ENCODE measurements at regions not wholly inside any gene's neighbourhood (a gene's known extent, or its start where the extent isn't known, plus 50 kb on each side); places are given as distances from the start of the nearest gene placed in this dataset.

GRCh38 chr13:89843621-89844020 is 1503.9 kb upstream of the MIR17HG start:
- intact Hi-C loops (cut with DNase I): no loop called here
- TF ChIP-seq POLR2A (IDR thresholded peaks at IDR 0.05): no peak
- TF ChIP-seq CTCF (IDR thresholded peaks at IDR 0.05): no peak
- no peaks in the 10 kb centered on the region for H3K36me3 ChIP-seq
- no peaks in the 10 kb centered on the region for H3K4me1 ChIP-seq
- no peaks in the 10 kb centered on the region for H3K27me3 ChIP-seq
- no peak overlapping the region for H3K4me3 ChIP-seq
- H3K27ac ChIP-seq: no peak overlapping the region
- DNase-seq (ENCODE audit: extremely low spot score in 2 of 2): no peak
- no peaks in the 10 kb centered on the region for H3K9me3 ChIP-seq

- no peaks in the 10 kb centered on the region for H3K27me3 ChIP-seq
- no peak for DNase-seq (ENCODE audit: extremely low spot score in 2 of 2)
- H3K4me1 ChIP-seq: no peaks in the 10 kb centered on the region
- no peak overlapping the region for H3K27ac ChIP-seq
- no peaks in the 10 kb centered on the region for H3K9me3 ChIP-seq
- TF ChIP-seq CTCF (IDR thresholded peaks at IDR 0.05) (no peak), POLR2AphosphoS5 (IDR thresholded peaks at IDR 0.05; ENCODE audit: insufficient read depth in 1 of 2, low read depth in 1 of 2) (no peak), POLR2A (IDR thresholded peaks at IDR 0.05) (no peak)
- no peak overlapping the region for H3K4me3 ChIP-seq
- no peaks in the 10 kb centered on the region for H3K36me3 ChIP-seq
- intact Hi-C loops (cut with DNase I): no loop called here
Measured at GRCh38 chr13:89845874-89846273, 1501.6 kb upstream of the MIR17HG start.

- Histone ChIP-seq H3K36me3 (no peaks in the 10 kb centered on the region), H3K4me3 (no peak overlapping the region), H3K4me1 (no peaks in the 10 kb centered on the region), H3K27me3 (no peaks in the 10 kb centered on the region), H3K9me3 (no peaks in the 10 kb centered on the region), H3K27ac (no peak overlapping the region)
- intact Hi-C loops (cut with DNase I): no loop called here
- TF ChIP-seq CTCF (IDR thresholded peaks at IDR 0.05) (no peak), POLR2A (IDR thresholded peaks at IDR 0.05) (no peak), POLR2AphosphoS5 (IDR thresholded peaks at IDR 0.05; ENCODE audit: insufficient read depth in 1 of 2, low read depth in 1 of 2) (no peak)
- DNase-seq (ENCODE audit: extremely low spot score in 2 of 2): no peak
Measured at GRCh38 chr13:89846926-89847585, 1500.4 kb upstream of the MIR17HG start.

GRCh38 chr13:89852570-89852969 is 1494.9 kb upstream of the MIR17HG start:
- intact Hi-C loops (cut with DNase I): no loop called here
- Histone ChIP-seq H3K36me3 (no peaks in the 10 kb centered on the region), H3K27me3 (no peaks in the 10 kb centered on the region), H3K4me1 (no peaks in the 10 kb centered on the region), H3K27ac (no peak overlapping the region), H3K9me3 (no peaks in the 10 kb centered on the region), H3K4me3 (no peak overlapping the region)
- no peak for DNase-seq (ENCODE audit: extremely low spot score in 2 of 2)
- no peak for TF ChIP-seq CTCF (IDR thresholded peaks at IDR 0.05)

DNA sequence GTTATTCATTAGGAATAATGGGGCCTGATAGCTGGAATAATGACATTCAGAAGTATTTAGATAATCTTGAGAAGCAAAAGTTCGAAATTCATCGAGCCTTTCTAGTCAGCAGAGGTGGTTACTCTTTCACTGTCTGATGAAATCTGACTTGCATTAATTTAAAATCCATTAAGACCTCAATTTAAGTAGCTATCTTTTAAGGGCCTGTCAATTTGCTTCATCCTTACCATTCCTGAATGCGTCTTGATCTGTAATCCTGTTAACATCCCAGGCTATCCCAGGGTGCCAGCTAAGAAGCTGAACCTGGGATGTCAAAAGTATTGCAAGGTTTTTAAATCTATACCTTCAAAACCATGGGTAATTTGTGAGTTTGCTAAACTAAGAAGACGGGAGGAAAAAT is 1491.0 kb upstream of the MIR17HG start:
- no peaks in the 10 kb centered on the region for H3K4me1 ChIP-seq
- no peak overlapping the region for H3K4me3 ChIP-seq
- no peaks in the 10 kb centered on the region for H3K36me3 ChIP-seq
- H3K9me3 ChIP-seq: no peaks in the 10 kb centered on the region
- intact Hi-C loops (cut with DNase I): no loop called here
- TF ChIP-seq POLR2A (IDR thresholded peaks at IDR 0.05) (no peak), POLR2AphosphoS5 (IDR thresholded peaks at IDR 0.05; ENCODE audit: insufficient read depth in 1 of 2, low read depth in 1 of 2) (no peak), CTCF (IDR thresholded peaks at IDR 0.05) (no peak)
- no peak overlapping the region for H3K27ac ChIP-seq
- no peak for DNase-seq (ENCODE audit: extremely low spot score in 2 of 2)
- H3K27me3 ChIP-seq: no peaks in the 10 kb centered on the region

All from vagina (tissue), 2 donors.